ENCODE measurements at regions not wholly inside any gene's neighbourhood (a gene's known extent, or its start where the extent isn't known, plus 50 kb on each side); places are given as distances from the start of the nearest gene placed in this dataset.
"Not testable (repeated sequence)": the region's sequence is repeated elsewhere in the genome, so short reads cannot be mapped to it uniquely, and the experiment has no call there.

GRCh38 chr3:68676136-68676535, 256.2 kb downstream of the TAFA4 start:
- DNase-seq (ENCODE audit: low read depth in 2 of 2) = no peak

- DNase-seq (ENCODE audit: low read depth in 2 of 2) = no peak
Observed at GRCh38 chr3:68667346-68667745, 265.0 kb downstream of the TAFA4 start.

- DNase-seq (ENCODE audit: low read depth in 2 of 2) = no peak
Observed at GRCh38 chr3:68666429-68667136, 265.8 kb downstream of the TAFA4 start.

GRCh38 chr3:68664276-68664675, 268.1 kb downstream of the TAFA4 start:
- no peak for DNase-seq (ENCODE audit: low read depth in 2 of 2)

- no peak for DNase-seq (ENCODE audit: low read depth in 2 of 2)
Observed at GRCh38 chr3:68662176-68662575, 270.2 kb downstream of the TAFA4 start.

- not testable (repeated sequence) for DNase-seq (ENCODE audit: low read depth in 2 of 2)
Observed at GRCh38 chr3:68650657-68651056, 281.7 kb downstream of the TAFA4 start.

GRCh38 chr3:68648494-68648893, 283.9 kb downstream of the TAFA4 start:
- DNase-seq (ENCODE audit: low read depth in 2 of 2) = no peak

GRCh38 chr3:68631850-68632545, 300.3 kb downstream of the TAFA4 start:
- no peak for DNase-seq (ENCODE audit: low read depth in 2 of 2)

- no peak for DNase-seq (ENCODE audit: low read depth in 2 of 2)
Observed at GRCh38 chr3:68620211-68620610, 312.1 kb downstream of the TAFA4 start.

GRCh38 chr3:68614087-68614486, 318.3 kb downstream of the TAFA4 start:
- DNase-seq (ENCODE audit: low read depth in 2 of 2) = no peak

- no peak for DNase-seq (ENCODE audit: low read depth in 2 of 2)
Observed at GRCh38 chr3:68571321-68571720, 361.0 kb downstream of the TAFA4 start.

GRCh38 chr3:68560728-68561127, 371.6 kb downstream of the TAFA4 start:
- DNase-seq (ENCODE audit: low read depth in 2 of 2) = no peak

GRCh38 chr3:68535782-68536181, 396.6 kb downstream of the TAFA4 start:
- DNase-seq (ENCODE audit: low read depth in 2 of 2) = no peak

GRCh38 chr3:68523330-68523729, 409.0 kb downstream of the TAFA4 start:
- no peak for DNase-seq (ENCODE audit: low read depth in 2 of 2)

GRCh38 chr3:68515237-68515636, 417.1 kb downstream of the TAFA4 start:
- no peak for DNase-seq (ENCODE audit: low read depth in 2 of 2)

GRCh38 chr3:68504201-68504600, 428.1 kb downstream of the TAFA4 start:
- DNase-seq (ENCODE audit: low read depth in 2 of 2) = no peak

GRCh38 chr3:68485845-68486244, 446.5 kb downstream of the TAFA4 start:
- not testable (repeated sequence) for DNase-seq (ENCODE audit: low read depth in 2 of 2)

- DNase-seq (ENCODE audit: low read depth in 2 of 2) = no peak
Observed at GRCh38 chr3:68485051-68485450, 447.3 kb downstream of the TAFA4 start.

GRCh38 chr3:68483601-68484000, 448.7 kb downstream of the TAFA4 start:
- no peak for DNase-seq (ENCODE audit: low read depth in 2 of 2)

- DNase-seq (ENCODE audit: low read depth in 2 of 2) = no peak
Observed at GRCh38 chr3:68483041-68483440, 449.3 kb downstream of the TAFA4 start.

- DNase-seq (ENCODE audit: low read depth in 2 of 2) = no peak
Observed at GRCh38 chr3:68482565-68482964, 449.8 kb downstream of the TAFA4 start.

GRCh38 chr3:68479779-68480178, 452.6 kb downstream of the TAFA4 start:
- DNase-seq (ENCODE audit: low read depth in 2 of 2) = no peak

GRCh38 chr3:68468695-68469375, 463.5 kb downstream of the TAFA4 start:
- DNase-seq (ENCODE audit: low read depth in 2 of 2) = no peak

All from activated CD8-positive, alpha-beta memory T cell treated with anti-CD3 and anti-CD28 coated beads for 4 hours (primary cell).